GM12878 (cell line): ENCODE measurements at regions not wholly inside any gene's neighbourhood (a gene's known extent, or its start where the extent isn't known, plus 50 kb on each side); places are given as distances from the start of the nearest gene placed in this dataset.

ENCODE experiments used
- TCF7 ChIP-seq: IDR thresholded peaks from 2 replicates; pipeline ENCODE4 v1.6.1; 2014; ENCODE audit warnings: antibody characterized with exemption, borderline replicate concordance
- TF ChIP-seq, protein P1 (sequence below), 3 experiments: IDR thresholded peaks in 2 of 3; conservative IDR thresholded peaks in 1 of 3; 2 replicates each; pipeline ENCODE4 v1.5.1; 2011; ENCODE audit warnings: low read depth in 3 of 3, low read length in 3 of 3, mild to moderate bottlenecking in 3 of 3, control low read depth in 2 of 3, moderate library complexity in 2 of 3, inconsistent platforms in 1 of 3, mixed read lengths in 1 of 3; ENCODE audit not compliant: control insufficient read depth in 2 of 3, insufficient read depth in 1 of 3; ENCODE audit errors: extremely low read depth in 1 of 3
- TF ChIP-seq, protein P2 (sequence below): fragments of 450-650 bp; formaldehyde crosslinking; IDR thresholded peaks from 2 replicates; pipeline ENCODE4 v1.5.0; 2022; ENCODE audit warnings: mild to moderate bottlenecking, missing genetic modification characterization

DNA sequence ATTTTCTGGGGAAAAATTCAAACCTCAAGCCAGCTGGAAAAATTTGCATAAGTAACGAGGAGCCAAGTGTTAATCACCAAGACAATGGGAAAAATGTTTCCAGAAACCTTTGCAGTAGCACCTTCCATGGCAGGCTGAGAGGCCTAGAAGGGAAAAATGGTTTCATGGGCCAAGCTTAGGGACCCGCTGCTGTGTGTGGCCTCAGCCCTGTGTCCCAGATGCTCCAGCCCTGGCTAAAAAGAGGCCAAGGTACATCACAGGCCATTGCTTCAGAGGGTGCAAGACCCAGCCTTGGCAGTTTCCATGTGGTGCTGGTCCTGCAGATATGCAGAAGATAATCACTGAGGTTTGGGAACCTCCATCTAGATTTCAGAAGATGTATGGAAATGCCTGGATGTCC, 98.3 kb upstream of the NWD2 start:
- TF ChIP-seq, protein P1, sequence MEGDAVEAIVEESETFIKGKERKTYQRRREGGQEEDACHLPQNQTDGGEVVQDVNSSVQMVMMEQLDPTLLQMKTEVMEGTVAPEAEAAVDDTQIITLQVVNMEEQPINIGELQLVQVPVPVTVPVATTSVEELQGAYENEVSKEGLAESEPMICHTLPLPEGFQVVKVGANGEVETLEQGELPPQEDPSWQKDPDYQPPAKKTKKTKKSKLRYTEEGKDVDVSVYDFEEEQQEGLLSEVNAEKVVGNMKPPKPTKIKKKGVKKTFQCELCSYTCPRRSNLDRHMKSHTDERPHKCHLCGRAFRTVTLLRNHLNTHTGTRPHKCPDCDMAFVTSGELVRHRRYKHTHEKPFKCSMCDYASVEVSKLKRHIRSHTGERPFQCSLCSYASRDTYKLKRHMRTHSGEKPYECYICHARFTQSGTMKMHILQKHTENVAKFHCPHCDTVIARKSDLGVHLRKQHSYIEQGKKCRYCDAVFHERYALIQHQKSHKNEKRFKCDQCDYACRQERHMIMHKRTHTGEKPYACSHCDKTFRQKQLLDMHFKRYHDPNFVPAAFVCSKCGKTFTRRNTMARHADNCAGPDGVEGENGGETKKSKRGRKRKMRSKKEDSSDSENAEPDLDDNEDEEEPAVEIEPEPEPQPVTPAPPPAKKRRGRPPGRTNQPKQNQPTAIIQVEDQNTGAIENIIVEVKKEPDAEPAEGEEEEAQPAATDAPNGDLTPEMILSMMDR (IDR thresholded peaks at IDR 0.05 in 2 of 3, conservative IDR thresholded peaks at IDR 0.05 in 1 of 3; ENCODE audit: control insufficient read depth in 2 of 3, extremely low read depth in 1 of 3, insufficient read depth in 1 of 3, low read depth in 3 of 3, low read length in 3 of 3): no peak
- no peak for TF ChIP-seq TCF7
- TF ChIP-seq, protein P2, sequence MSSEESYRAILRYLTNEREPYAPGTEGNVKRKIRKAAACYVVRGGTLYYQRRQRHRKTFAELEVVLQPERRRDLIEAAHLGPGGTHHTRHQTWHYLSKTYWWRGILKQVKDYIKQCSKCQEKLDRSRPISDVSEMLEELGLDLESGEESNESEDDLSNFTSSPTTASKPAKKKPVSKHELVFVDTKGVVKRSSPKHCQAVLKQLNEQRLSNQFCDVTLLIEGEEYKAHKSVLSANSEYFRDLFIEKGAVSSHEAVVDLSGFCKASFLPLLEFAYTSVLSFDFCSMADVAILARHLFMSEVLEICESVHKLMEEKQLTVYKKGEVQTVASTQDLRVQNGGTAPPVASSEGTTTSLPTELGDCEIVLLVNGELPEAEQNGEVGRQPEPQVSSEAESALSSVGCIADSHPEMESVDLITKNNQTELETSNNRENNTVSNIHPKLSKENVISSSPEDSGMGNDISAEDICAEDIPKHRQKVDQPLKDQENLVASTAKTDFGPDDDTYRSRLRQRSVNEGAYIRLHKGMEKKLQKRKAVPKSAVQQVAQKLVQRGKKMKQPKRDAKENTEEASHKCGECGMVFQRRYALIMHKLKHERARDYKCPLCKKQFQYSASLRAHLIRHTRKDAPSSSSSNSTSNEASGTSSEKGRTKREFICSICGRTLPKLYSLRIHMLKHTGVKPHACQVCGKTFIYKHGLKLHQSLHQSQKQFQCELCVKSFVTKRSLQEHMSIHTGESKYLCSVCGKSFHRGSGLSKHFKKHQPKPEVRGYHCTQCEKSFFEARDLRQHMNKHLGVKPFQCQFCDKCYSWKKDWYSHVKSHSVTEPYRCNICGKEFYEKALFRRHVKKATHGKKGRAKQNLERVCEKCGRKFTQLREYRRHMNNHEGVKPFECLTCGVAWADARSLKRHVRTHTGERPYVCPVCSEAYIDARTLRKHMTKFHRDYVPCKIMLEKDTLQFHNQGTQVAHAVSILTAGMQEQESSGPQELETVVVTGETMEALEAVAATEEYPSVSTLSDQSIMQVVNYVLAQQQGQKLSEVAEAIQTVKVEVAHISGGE: no peak
